OCI-LY1 (cell line): ENCODE measurements at regions not wholly inside any gene's neighbourhood (a gene's known extent, or its start where the extent isn't known, plus 50 kb on each side); places are given as distances from the start of the nearest gene placed in this dataset.

Experiments
- EZH2 ChIP-seq: fragments of 200-600 bp; sonication (generic), shearing (Covaris generic); IDR thresholded peaks from 2 replicates; pipeline ENCODE4 v1.8.0; 2017; ENCODE audit warnings: borderline replicate concordance, mixed run types, mild to moderate bottlenecking, antibody characterized with exemption, low read length, moderate library complexity, mixed read lengths
- TF ChIP-seq, protein P1 (sequence below): fragments of 200-600 bp; sonication (generic), shearing (Covaris generic); IDR thresholded peaks from 2 replicates; pipeline ENCODE4 v1.5.1; 2017; ENCODE audit warnings: mild to moderate bottlenecking, antibody characterized with exemption, low read length, moderate library complexity, mixed read lengths

DNA sequence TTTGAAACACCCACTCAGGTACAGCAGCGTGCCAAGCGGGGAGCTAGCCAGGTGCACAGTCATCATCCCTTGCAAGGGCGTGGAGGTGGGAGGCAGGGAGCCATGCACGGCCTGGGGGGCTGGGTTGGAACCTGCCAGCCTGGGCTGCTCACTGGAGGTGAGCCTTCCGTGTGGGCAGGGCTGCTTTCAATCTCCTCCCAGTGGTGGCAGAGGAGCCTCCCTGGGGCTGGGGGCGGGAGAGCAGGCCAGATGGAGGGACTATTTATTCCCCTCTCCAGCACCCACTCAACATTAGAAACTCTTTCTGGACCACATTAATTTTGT, 90.3 kb downstream of the KATNIP start:
- no peak for TF ChIP-seq EZH2
- TF ChIP-seq, protein P1, sequence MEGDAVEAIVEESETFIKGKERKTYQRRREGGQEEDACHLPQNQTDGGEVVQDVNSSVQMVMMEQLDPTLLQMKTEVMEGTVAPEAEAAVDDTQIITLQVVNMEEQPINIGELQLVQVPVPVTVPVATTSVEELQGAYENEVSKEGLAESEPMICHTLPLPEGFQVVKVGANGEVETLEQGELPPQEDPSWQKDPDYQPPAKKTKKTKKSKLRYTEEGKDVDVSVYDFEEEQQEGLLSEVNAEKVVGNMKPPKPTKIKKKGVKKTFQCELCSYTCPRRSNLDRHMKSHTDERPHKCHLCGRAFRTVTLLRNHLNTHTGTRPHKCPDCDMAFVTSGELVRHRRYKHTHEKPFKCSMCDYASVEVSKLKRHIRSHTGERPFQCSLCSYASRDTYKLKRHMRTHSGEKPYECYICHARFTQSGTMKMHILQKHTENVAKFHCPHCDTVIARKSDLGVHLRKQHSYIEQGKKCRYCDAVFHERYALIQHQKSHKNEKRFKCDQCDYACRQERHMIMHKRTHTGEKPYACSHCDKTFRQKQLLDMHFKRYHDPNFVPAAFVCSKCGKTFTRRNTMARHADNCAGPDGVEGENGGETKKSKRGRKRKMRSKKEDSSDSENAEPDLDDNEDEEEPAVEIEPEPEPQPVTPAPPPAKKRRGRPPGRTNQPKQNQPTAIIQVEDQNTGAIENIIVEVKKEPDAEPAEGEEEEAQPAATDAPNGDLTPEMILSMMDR: no peak
